ENCODE measurements at regions not wholly inside any gene's neighbourhood (a gene's known extent, or its start where the extent isn't known, plus 50 kb on each side); places are given as distances from the start of the nearest gene placed in this dataset.

DNA sequence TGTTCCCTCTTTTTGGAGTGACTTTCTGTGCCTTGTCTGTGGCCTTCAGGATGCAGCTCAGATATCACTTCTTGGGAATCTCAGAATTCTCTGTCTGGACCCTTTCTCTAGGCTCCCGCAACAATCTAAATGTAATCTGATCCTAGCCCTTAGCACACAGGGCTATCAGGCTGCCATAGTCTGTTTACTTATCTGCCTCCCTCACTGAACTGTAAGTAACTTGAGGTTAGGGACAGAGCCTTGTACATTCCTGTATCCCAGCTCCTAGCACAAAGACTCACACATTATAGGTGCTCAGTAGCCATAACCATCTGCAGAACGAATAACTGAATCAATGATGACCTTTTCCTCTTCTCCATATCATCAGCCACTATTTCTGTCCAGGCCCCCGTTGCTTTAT is 69.5 kb downstream of the RTL9 start:
- ATAC-seq, result no peak
- no peak for TF ChIP-seq TCF4 (CRISPR knock-in tag; IDR thresholded peaks at IDR 0.05; ENCODE audit: borderline replicate concordance)
- no peak for TF ChIP-seq PPARA (CRISPR knock-in tag; IDR thresholded peaks at IDR 0.05; ENCODE audit: borderline replicate concordance)
- TF ChIP-seq RARB (CRISPR knock-in tag; IDR thresholded peaks at IDR 0.05), result no peak
- TF ChIP-seq CSDC2 (CRISPR knock-in tag; IDR thresholded peaks at IDR 0.05), result no peak
- TF ChIP-seq, protein P1, sequence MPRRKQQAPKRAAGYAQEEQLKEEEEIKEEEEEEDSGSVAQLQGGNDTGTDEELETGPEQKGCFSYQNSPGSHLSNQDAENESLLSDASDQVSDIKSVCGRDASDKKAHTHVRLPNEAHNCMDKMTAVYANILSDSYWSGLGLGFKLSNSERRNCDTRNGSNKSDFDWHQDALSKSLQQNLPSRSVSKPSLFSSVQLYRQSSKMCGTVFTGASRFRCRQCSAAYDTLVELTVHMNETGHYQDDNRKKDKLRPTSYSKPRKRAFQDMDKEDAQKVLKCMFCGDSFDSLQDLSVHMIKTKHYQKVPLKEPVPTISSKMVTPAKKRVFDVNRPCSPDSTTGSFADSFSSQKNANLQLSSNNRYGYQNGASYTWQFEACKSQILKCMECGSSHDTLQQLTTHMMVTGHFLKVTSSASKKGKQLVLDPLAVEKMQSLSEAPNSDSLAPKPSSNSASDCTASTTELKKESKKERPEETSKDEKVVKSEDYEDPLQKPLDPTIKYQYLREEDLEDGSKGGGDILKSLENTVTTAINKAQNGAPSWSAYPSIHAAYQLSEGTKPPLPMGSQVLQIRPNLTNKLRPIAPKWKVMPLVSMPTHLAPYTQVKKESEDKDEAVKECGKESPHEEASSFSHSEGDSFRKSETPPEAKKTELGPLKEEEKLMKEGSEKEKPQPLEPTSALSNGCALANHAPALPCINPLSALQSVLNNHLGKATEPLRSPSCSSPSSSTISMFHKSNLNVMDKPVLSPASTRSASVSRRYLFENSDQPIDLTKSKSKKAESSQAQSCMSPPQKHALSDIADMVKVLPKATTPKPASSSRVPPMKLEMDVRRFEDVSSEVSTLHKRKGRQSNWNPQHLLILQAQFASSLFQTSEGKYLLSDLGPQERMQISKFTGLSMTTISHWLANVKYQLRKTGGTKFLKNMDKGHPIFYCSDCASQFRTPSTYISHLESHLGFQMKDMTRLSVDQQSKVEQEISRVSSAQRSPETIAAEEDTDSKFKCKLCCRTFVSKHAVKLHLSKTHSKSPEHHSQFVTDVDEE (CRISPR knock-in tag; IDR thresholded peaks at IDR 0.05), result no peak
- no peak for TF ChIP-seq ZC3H10 (CRISPR knock-in tag; IDR thresholded peaks at IDR 0.05)
- TF ChIP-seq ZFP3 (CRISPR knock-in tag; IDR thresholded peaks at IDR 0.05), result no peak
- TF ChIP-seq, protein P2, sequence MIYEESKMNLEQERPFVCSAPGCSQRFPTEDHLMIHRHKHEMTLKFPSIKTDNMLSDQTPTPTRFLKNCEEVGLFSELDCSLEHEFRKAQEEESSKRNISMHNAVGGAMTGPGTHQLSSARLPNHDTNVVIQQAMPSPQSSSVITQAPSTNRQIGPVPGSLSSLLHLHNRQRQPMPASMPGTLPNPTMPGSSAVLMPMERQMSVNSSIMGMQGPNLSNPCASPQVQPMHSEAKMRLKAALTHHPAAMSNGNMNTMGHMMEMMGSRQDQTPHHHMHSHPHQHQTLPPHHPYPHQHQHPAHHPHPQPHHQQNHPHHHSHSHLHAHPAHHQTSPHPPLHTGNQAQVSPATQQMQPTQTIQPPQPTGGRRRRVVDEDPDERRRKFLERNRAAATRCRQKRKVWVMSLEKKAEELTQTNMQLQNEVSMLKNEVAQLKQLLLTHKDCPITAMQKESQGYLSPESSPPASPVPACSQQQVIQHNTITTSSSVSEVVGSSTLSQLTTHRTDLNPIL (CRISPR knock-in tag; IDR thresholded peaks at IDR 0.05; ENCODE audit: low read depth), result no peak
- no peak for TF ChIP-seq ZNF8 (CRISPR knock-in tag; IDR thresholded peaks at IDR 0.05)

DNA sequence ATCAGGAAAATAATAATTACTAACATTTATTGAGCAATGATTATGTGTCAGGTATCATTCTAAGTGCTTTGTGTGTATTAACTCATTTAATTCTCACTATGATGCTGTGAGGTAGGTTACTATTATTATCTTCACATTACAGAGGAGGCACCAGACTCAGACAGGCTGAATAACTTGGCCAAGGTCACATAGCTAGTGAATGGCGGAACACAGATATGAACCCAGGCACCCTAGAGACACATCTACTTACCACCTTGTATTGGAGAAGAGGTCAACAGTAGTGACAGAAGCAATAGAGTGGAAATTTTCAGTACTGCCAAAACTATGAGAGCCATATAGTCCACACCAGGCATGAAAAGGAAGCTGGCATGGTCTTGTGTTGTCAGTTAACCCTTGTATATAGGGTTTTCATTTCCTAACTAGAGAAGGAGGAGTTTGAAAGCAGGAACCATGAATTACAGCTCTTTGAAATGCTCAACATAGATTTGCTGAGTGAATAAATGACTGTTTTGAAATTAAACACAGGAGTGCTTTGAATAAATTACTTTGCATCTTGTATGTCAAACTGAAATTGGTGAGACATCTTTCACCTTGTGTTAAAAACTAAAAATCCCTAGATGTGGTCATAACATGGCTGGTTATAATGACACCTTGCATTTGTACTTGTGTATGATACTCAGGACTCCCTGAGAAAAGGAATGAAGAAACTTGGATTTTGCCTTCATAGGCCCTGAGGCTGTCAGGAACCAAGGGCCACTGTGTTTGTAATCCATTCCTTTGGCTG is 71.8 kb downstream of the RTL9 start:
- no peak for ATAC-seq
- TF ChIP-seq, protein P3, sequence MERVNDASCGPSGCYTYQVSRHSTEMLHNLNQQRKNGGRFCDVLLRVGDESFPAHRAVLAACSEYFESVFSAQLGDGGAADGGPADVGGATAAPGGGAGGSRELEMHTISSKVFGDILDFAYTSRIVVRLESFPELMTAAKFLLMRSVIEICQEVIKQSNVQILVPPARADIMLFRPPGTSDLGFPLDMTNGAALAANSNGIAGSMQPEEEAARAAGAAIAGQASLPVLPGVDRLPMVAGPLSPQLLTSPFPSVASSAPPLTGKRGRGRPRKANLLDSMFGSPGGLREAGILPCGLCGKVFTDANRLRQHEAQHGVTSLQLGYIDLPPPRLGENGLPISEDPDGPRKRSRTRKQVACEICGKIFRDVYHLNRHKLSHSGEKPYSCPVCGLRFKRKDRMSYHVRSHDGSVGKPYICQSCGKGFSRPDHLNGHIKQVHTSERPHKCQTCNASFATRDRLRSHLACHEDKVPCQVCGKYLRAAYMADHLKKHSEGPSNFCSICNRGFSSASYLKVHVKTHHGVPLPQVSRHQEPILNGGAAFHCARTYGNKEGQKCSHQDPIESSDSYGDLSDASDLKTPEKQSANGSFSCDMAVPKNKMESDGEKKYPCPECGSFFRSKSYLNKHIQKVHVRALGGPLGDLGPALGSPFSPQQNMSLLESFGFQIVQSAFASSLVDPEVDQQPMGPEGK (CRISPR knock-in tag; IDR thresholded peaks at IDR 0.05; ENCODE audit: borderline replicate concordance), result no peak
- TF ChIP-seq TCF4 (CRISPR knock-in tag; IDR thresholded peaks at IDR 0.05; ENCODE audit: borderline replicate concordance) (no peak), PPARA (CRISPR knock-in tag; IDR thresholded peaks at IDR 0.05; ENCODE audit: borderline replicate concordance) (no peak), ZNF70 (CRISPR knock-in tag; IDR thresholded peaks at IDR 0.05) (no peak), ISL1 (CRISPR knock-in tag; IDR thresholded peaks at IDR 0.05) (no peak), ZFP3 (CRISPR knock-in tag; IDR thresholded peaks at IDR 0.05) (no peak), BACH2 (CRISPR knock-in tag; IDR thresholded peaks at IDR 0.05; ENCODE audit: borderline replicate concordance) (no peak), GLIS3 (CRISPR knock-in tag; IDR thresholded peaks at IDR 0.05) (no peak), CSDC2 (CRISPR knock-in tag; IDR thresholded peaks at IDR 0.05) (no peak), SNAI2 (CRISPR knock-in tag; IDR thresholded peaks at IDR 0.05) (no peak)
- TF ChIP-seq, protein P1 (CRISPR knock-in tag; IDR thresholded peaks at IDR 0.05), result no peak

DNA sequence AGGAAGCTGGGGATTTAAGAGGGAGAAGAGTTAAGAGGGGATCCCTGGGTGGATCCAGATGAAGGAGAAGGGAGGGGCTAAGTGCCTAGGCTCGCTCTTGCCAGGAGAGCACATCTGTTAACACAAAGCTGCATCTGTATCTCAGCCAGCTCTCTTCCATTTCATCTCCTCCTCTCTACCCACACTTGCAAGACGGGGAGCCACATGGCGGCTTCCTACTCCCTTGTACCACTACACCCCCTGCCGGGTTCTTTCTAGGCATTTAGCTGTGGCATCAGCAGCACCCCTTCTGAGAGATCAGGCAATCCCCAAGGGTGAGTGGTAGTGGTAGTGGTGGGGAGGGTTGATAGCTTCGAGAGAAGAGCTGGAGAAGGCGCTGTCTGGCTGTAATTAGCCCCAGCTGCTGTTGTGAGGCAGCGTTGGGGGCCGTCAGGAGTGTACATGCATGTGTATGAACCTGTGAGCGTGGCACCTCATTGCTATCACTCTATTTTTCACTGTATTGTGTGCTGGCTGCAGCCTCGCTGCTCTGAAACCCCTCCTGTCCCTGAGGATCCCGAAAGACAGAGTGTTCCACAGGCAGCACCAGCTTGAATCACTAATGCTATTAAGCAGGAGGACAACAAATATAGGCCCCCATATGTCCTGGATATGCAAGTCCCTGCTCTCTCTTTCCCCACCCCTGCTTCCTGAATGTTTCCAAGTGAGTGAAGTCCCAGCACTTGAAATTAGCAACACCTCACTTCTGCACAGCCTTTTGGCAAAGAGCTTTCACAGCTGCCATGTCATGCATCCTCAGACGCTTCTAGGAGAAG is 73.7 kb downstream of the RTL9 start:
- ATAC-seq, result no peak
- TF ChIP-seq ZNF8 (CRISPR knock-in tag; IDR thresholded peaks at IDR 0.05) (no peak), RARB (CRISPR knock-in tag; IDR thresholded peaks at IDR 0.05) (no peak), ARNTL (CRISPR knock-in tag; IDR thresholded peaks at IDR 0.05; ENCODE audit: borderline replicate concordance, low read depth) (no peak), ZNF70 (CRISPR knock-in tag; IDR thresholded peaks at IDR 0.05) (no peak), SNAI2 (CRISPR knock-in tag; IDR thresholded peaks at IDR 0.05) (no peak), OSR1 (CRISPR knock-in tag; IDR thresholded peaks at IDR 0.05) (no peak), ZNF565 (CRISPR knock-in tag; conservative IDR thresholded peaks at IDR 0.05; ENCODE audit: low read depth) (no peak), CSDC2 (CRISPR knock-in tag; IDR thresholded peaks at IDR 0.05) (no peak), PPARA (CRISPR knock-in tag; IDR thresholded peaks at IDR 0.05; ENCODE audit: borderline replicate concordance) (no peak), TOX (CRISPR knock-in tag; IDR thresholded peaks at IDR 0.05; ENCODE audit: borderline replicate concordance) (no peak), ZC3H10 (CRISPR knock-in tag; IDR thresholded peaks at IDR 0.05) (no peak), ZFP3 (CRISPR knock-in tag; IDR thresholded peaks at IDR 0.05) (no peak)
- TF ChIP-seq, protein P2 (CRISPR knock-in tag; IDR thresholded peaks at IDR 0.05; ENCODE audit: low read depth), result no peak
